ENCODE measurements at regions not wholly inside any gene's neighbourhood (a gene's known extent, or its start where the extent isn't known, plus 50 kb on each side); places are given as distances from the start of the nearest gene placed in this dataset.

DNA sequence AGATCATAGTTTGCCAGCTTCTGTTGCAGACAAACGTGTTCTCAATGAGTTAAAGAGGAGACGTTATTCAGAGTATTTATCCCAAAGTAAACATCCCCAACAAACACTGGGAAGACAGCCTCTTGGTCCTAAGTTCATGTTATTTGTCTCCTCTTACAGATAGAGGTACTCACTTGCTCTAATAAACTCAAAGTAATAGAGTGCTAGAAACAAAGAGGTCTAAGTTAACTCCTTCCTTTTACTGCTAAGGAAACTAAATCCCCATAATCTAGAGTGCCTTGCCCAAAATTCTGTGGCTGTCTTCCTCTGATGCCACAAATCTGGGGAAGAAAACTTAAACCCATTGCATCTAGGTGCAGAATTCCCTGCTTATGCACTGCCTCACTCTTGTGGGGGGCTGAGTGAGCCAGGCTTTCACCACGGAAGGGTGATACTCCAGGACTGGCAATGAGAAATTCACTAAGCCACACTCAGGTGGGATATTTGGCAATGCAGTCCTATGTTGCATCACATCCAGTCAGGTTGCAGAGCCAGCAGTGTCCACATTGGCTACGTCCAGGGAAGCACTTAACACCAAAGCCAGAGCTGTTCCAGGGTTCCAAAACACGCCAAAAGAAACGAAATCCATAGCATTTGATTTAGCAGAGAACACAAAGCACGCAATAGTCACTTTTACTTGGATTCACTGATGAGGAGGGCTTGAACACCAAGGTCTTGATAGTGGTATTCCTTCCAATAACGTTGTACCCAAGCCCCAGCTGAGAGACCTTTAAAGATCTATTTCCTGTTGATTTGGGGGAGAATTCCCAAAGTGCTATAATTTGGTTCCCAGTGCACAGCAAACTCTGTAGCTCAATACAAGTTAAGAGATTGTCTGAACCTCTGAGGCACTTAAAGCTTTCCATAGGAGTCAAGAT is 81.0 kb upstream of the FOXQ1 start:
- Histone ChIP-seq H3K79me2 (ENCODE audit: control insufficient read depth, insufficient read depth, low read length) (no peaks in the 10 kb centered on the region), H3K4me2 (ENCODE audit: extremely low read depth, insufficient read depth, low read length) (no peak overlapping the region), H3K9me3 (ENCODE audit: control insufficient read depth, insufficient read depth, low read depth, low read length) (no peaks in the 10 kb centered on the region), H3K4me3 (replicated peaks in 1 of 4; ENCODE audit: control extremely low read depth in 1 of 4, insufficient read depth in 1 of 4, low read depth in 3 of 4, low read length in 4 of 4) (no peak overlapping the region), H2AFZ (ENCODE audit: low read length) (no peak overlapping the region), H3K27ac (ENCODE audit: insufficient read depth, low read length) (no peak overlapping the region), H3K9ac (ENCODE audit: insufficient read depth, low read length) (no peak overlapping the region), H3K36me3 (ENCODE audit: control insufficient read depth, insufficient read depth, low read length) (no peaks in the 10 kb centered on the region), H3K4me1 (ENCODE audit: control insufficient read depth, extremely low read depth, insufficient read depth, low read length) (no peaks in the 10 kb centered on the region), H4K20me1 (ENCODE audit: control insufficient read depth, extremely low read depth, insufficient read depth, low read length) (no peaks in the 10 kb centered on the region), H3K27me3 (ENCODE audit: control insufficient read depth, insufficient read depth, low read length) (no peaks in the 10 kb centered on the region)
- no peak for DNase-seq (ENCODE audit: low read depth in 2 of 2)
- TF ChIP-seq CTCF (conservative IDR thresholded peaks at IDR 0.05 in 1 of 2, IDR thresholded peaks at IDR 0.05 in 1 of 2; ENCODE audit: low read depth in 1 of 2, low read length in 2 of 2) (no peak), EZH2 (IDR thresholded peaks at IDR 0.05; ENCODE audit: low read length, missing control alignments) (no peak)

DNA sequence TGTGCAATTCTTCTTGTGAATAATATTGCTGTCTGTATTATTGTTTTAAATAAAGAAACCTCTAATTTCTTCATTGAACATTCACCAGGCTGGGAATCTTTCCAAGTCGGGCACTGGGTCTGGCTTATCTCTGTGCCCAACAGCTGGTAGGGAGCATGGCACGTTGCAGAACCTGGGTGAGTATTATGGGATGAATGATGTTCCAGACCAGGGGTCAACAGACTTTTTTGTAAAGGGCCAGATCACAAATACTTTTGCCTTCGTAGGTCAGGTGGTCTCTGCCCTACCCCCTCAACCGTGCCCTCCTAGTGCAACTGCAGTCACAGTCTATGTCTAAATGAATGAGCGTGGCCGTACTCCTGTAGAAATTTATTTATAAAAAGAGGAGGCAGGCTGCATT is 81.6 kb upstream of the FOXQ1 start:
- Histone ChIP-seq H3K27me3 (ENCODE audit: control insufficient read depth, insufficient read depth, low read length) (no peaks in the 10 kb centered on the region), H3K4me3 (replicated peaks in 1 of 4; ENCODE audit: control extremely low read depth in 1 of 4, insufficient read depth in 1 of 4, low read depth in 3 of 4, low read length in 4 of 4) (no peak overlapping the region), H4K20me1 (ENCODE audit: control insufficient read depth, extremely low read depth, insufficient read depth, low read length) (no peaks in the 10 kb centered on the region), H3K27ac (ENCODE audit: insufficient read depth, low read length) (no peak overlapping the region), H3K9me3 (ENCODE audit: control insufficient read depth, insufficient read depth, low read depth, low read length) (no peaks in the 10 kb centered on the region), H3K79me2 (ENCODE audit: control insufficient read depth, insufficient read depth, low read length) (no peaks in the 10 kb centered on the region), H2AFZ (ENCODE audit: low read length) (no peak overlapping the region), H3K36me3 (ENCODE audit: control insufficient read depth, insufficient read depth, low read length) (no peaks in the 10 kb centered on the region), H3K9ac (ENCODE audit: insufficient read depth, low read length) (no peak overlapping the region), H3K4me1 (ENCODE audit: control insufficient read depth, extremely low read depth, insufficient read depth, low read length) (no peaks in the 10 kb centered on the region), H3K4me2 (ENCODE audit: extremely low read depth, insufficient read depth, low read length) (no peak overlapping the region)
- no peak for DNase-seq (ENCODE audit: low read depth in 2 of 2)
- TF ChIP-seq CTCF (conservative IDR thresholded peaks at IDR 0.05 in 1 of 2, IDR thresholded peaks at IDR 0.05 in 1 of 2; ENCODE audit: low read depth in 1 of 2, low read length in 2 of 2) (no peak), EZH2 (IDR thresholded peaks at IDR 0.05; ENCODE audit: low read length, missing control alignments) (no peak)

- no peak overlapping the region for H3K4me2 ChIP-seq (ENCODE audit: extremely low read depth, insufficient read depth, low read length)
- no peak for DNase-seq (ENCODE audit: low read depth in 2 of 2)
- no peak overlapping the region for H3K27ac ChIP-seq (ENCODE audit: insufficient read depth, low read length)
- no peaks in the 10 kb centered on the region for H3K9me3 ChIP-seq (ENCODE audit: control insufficient read depth, insufficient read depth, low read depth, low read length)
- H3K4me3 ChIP-seq (replicated peaks in 1 of 4; ENCODE audit: control extremely low read depth in 1 of 4, insufficient read depth in 1 of 4, low read depth in 3 of 4, low read length in 4 of 4): no peak overlapping the region
- H3K4me1 ChIP-seq (ENCODE audit: control insufficient read depth, extremely low read depth, insufficient read depth, low read length): no peaks in the 10 kb centered on the region
- no peaks in the 10 kb centered on the region for H3K27me3 ChIP-seq (ENCODE audit: control insufficient read depth, insufficient read depth, low read length)
- TF ChIP-seq EZH2 (IDR thresholded peaks at IDR 0.05; ENCODE audit: low read length, missing control alignments): no peak
- no peak for TF ChIP-seq CTCF (conservative IDR thresholded peaks at IDR 0.05 in 1 of 2, IDR thresholded peaks at IDR 0.05 in 1 of 2; ENCODE audit: low read depth in 1 of 2, low read length in 2 of 2)
- no peak overlapping the region for H3K9ac ChIP-seq (ENCODE audit: insufficient read depth, low read length)
- no peaks in the 10 kb centered on the region for H3K79me2 ChIP-seq (ENCODE audit: control insufficient read depth, insufficient read depth, low read length)
- no peak overlapping the region for H2AFZ ChIP-seq (ENCODE audit: low read length)
- no peaks in the 10 kb centered on the region for H3K36me3 ChIP-seq (ENCODE audit: control insufficient read depth, insufficient read depth, low read length)
- no peaks in the 10 kb centered on the region for H4K20me1 ChIP-seq (ENCODE audit: control insufficient read depth, extremely low read depth, insufficient read depth, low read length)
Measured at GRCh38 chr6:1229808-1230207, 82.1 kb upstream of the FOXQ1 start.
